ENCODE measurements at regions not wholly inside any gene's neighbourhood (a gene's known extent, or its start where the extent isn't known, plus 50 kb on each side); places are given as distances from the start of the nearest gene placed in this dataset.

- no peak overlapping the region for H3K4ac ChIP-seq (replicated peaks; ENCODE audit: insufficient read length, low read depth, low read length)
- no peak overlapping the region for H4K91ac ChIP-seq (replicated peaks; ENCODE audit: insufficient read length, low read length)
- FAIRE-seq (no peak), DNase-seq (ENCODE audit: low read depth in 1 of 2, low spot score in 2 of 2) (no peak)
- no peaks in the 10 kb centered on the region for H3K79me2 ChIP-seq (ENCODE audit: control insufficient read depth in 1 of 2, insufficient read depth in 2 of 2, low read length in 2 of 2)
- H3K23ac ChIP-seq (ENCODE audit: insufficient read length): no peak overlapping the region
- H3K23me2 ChIP-seq (ENCODE audit: low read depth, low read length): no peaks in the 10 kb centered on the region; the same call in 1 of the 2 replicates
- H3K9me3 ChIP-seq (ENCODE audit: insufficient read depth in 2 of 2, low read depth in 1 of 2, low read length in 1 of 2): no peaks in the 10 kb centered on the region
- ChIA-PET CTCF (ENCODE audit: partially characterized antibody) (interaction anchor here (0.6 to 1.2 kb wide), 2 partner anchors 12 to 294 kb away, joined by 3 read pairs; no protein-coding TSS in a partner anchor), POLR2A (ENCODE audit: partially characterized antibody) (no interaction called here)
- H3K14ac ChIP-seq (ENCODE audit: insufficient read length): no peak overlapping the region
- WGBS, 2 experiments (ENCODE audit: extremely low coverage in 1 of 2, insufficient coverage in 1 of 2, insufficient read length in 1 of 2, insufficient replicate concordance in 2 of 2, low coverage in 1 of 2, low lambda C conversion rate in 2 of 2, missing lambda C conversion rate in 1 of 2): 88% methylated on average over 7 of the region's 7 CpGs; no CpG with 5 or more reads in 1 of the 2 experiments
- no peak overlapping the region for H3K18ac ChIP-seq (ENCODE audit: extremely low read depth, low read length)
- H4K20me1 ChIP-seq (replicated peaks in 1 of 2; ENCODE audit: control insufficient read depth in 1 of 2, insufficient read depth in 2 of 2, low read length in 2 of 2): no peaks in the 10 kb centered on the region
- H3K79me1 ChIP-seq (ENCODE audit: low read depth, low read length): no peaks in the 10 kb centered on the region
- H2BK5ac ChIP-seq (ENCODE audit: low read depth, low read length): no peak overlapping the region
- H3K27me3 ChIP-seq (replicated peaks in 1 of 4; ENCODE audit: control insufficient read depth in 3 of 4, extremely low read depth in 1 of 4, insufficient read depth in 3 of 4, low read length in 3 of 4): no peaks in the 10 kb centered on the region
- H2BK15ac ChIP-seq (ENCODE audit: low read length): no peak overlapping the region
- H3K4me3 ChIP-seq (ENCODE audit: extremely low read depth in 1 of 4, insufficient read depth in 2 of 4, low read depth in 3 of 4, low read length in 4 of 4): no peak overlapping the region
- no peak overlapping the region for H4K5ac ChIP-seq (ENCODE audit: insufficient read length, low read depth, low read length)
- no peak overlapping the region for H3K9ac ChIP-seq (replicated peaks in 1 of 4; ENCODE audit: extremely low read depth in 1 of 4, low read depth in 3 of 4, low read length in 3 of 4)
- no peak overlapping the region for H2BK120ac ChIP-seq (replicated peaks; ENCODE audit: low read depth, low read length)
- no peak overlapping the region for H2BK20ac ChIP-seq (ENCODE audit: low read length)
- no peak for TF ChIP-seq KDM5A (IDR thresholded peaks at IDR 0.05; ENCODE audit: low read length)
- no peak for TF ChIP-seq BCL11A (IDR thresholded peaks at IDR 0.05; ENCODE audit: low read depth in 2 of 2, low read length in 2 of 2)
- no peak for TF ChIP-seq EZH2 (IDR thresholded peaks at IDR 0.05; ENCODE audit: low read depth, low read length, severe bottlenecking)
- TF ChIP-seq ZNF274 (IDR thresholded peaks at IDR 0.05; ENCODE audit: borderline replicate concordance, extremely low read depth, low read length): no peak
- no peak for TF ChIP-seq KDM4A (IDR thresholded peaks at IDR 0.05; ENCODE audit: low read depth, low read length, severe bottlenecking)
- TF ChIP-seq RAD21 (IDR thresholded peaks at IDR 0.05 in 1 of 2, conservative IDR thresholded peaks at IDR 0.05 in 1 of 2; ENCODE audit: low read depth in 2 of 2, low read length in 2 of 2): no peak
- TF ChIP-seq USF2 (IDR thresholded peaks at IDR 0.05; ENCODE audit: low read length): no peak
- no peak for TF ChIP-seq TCF12 (IDR thresholded peaks at IDR 0.05; ENCODE audit: low read depth, low read length)
- no peak for TF ChIP-seq MAFK (IDR thresholded peaks at IDR 0.05; ENCODE audit: low read depth, low read length)
- TF ChIP-seq MAX (IDR thresholded peaks at IDR 0.05): no peak
- no peak overlapping the region for H4K8ac ChIP-seq (ENCODE audit: extremely low read depth, insufficient read depth, low read length)
- H2AK5ac ChIP-seq (ENCODE audit: low read depth, low read length): no peak overlapping the region
- no peak overlapping the region for H3K56ac ChIP-seq (replicated peaks; ENCODE audit: insufficient read length, low read depth, low read length)
- H2BK12ac ChIP-seq (ENCODE audit: low read depth, low read length): no peak overlapping the region
- H2AFZ ChIP-seq (ENCODE audit: low read length): no peak overlapping the region
- no peak overlapping the region for H3K4me2 ChIP-seq (ENCODE audit: insufficient read depth in 1 of 2, low read depth in 2 of 2, low read length in 2 of 2)
- H3K4me1 ChIP-seq (replicated peaks in 1 of 4; ENCODE audit: control insufficient read depth in 3 of 4, insufficient read depth in 4 of 4, low read length in 3 of 4): no peaks in the 10 kb centered on the region
- no peak overlapping the region for H3K27ac ChIP-seq (ENCODE audit: low read depth, low read length)
- no peaks in the 10 kb centered on the region for H3K36me3 ChIP-seq (ENCODE audit: control insufficient read depth in 2 of 4, insufficient read depth in 4 of 4, low read length in 3 of 4)
Observed at GRCh38 chr17:73942703-73943415, 260.6 kb upstream of the RPL38 start.
